GM18870 (cell line): ENCODE measurements at regions not wholly inside any gene's neighbourhood (a gene's known extent, or its start where the extent isn't known, plus 50 kb on each side); places are given as distances from the start of the nearest gene placed in this dataset.
"Not testable (repeated sequence)": the region's sequence is repeated elsewhere in the genome, so short reads cannot be mapped to it uniquely, and the experiment has no call there.

Experiments used
- ATAC-seq: cut with Tn5 transposase; IDR thresholded peaks from one replicate; pipeline ENCODE4 v1.9.1; 2021; ENCODE audit warnings: moderate library complexity; ENCODE audit not compliant: unreplicated experiment

DNA sequence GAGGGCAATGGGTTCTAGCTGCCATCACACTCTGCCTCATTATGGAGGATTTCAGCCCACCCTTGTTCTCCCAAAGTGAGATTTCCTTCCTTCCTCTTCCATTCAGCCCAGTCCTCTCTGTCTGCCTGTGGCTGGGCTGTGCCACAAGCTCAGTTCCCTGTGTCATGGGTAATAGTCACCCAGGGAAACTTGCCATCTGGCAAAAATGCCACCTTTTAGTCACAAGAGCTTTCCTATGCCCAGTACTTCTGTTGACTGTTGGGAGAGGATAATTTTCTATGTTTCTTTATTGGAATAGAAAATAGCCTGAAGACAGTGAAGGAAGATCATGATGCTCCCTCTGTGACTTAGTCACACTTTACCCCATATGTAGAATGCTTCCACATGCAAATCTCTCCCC lies 71.4 kb downstream of the TLR4 start:
- ATAC-seq, result no peak

GRCh38 chr9:117777823-117778222 lies 73.6 kb downstream of the TLR4 start:
- peak; percentile 70 for ATAC-seq

DNA sequence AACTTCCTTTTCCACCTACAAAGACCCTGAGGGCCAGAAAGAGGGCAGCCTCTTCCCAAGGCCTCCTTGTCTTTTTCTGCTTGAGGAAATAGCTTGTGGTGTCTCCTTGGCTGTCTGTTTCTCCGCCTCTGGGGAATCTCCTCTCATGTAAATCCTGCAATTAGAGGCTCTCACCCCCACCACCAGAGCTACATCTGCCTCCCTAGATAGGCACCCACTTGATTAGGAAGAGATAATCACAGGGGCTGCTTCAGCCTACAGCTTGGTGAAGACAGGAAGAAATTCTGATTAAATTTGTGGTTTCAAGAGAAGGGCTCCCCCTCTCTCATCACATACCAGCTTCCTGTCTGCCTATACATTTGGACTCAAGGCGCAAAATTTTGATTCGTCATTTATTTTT lies 75.6 kb downstream of the TLR4 start:
- ATAC-seq, result no peak

GRCh38 chr9:117782931-117783788 lies 79.0 kb downstream of the TLR4 start:
- peak; percentile 77 for ATAC-seq

DNA sequence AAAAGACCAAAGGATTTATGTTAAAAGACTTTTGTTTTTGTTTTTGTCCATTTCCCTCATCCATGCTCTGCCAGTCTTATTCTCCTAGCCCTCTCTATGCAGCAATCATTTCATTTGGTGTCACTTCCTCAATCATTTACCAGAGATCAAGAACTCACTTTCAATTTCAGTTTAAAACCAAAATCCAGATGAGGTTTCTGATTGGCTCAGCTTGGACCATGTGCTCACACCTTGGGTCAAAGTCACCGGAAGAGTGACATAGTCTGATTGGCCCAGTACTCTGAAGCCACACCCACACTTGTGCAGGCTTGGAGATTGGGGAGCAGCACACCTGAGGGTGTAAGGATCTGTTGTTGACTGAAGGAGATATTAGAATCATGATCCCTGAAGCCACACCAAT lies 79.6 kb downstream of the TLR4 start:
- ATAC-seq, result peak; percentile 90

GRCh38 chr9:117784996-117785395 lies 80.8 kb downstream of the TLR4 start:
- ATAC-seq, result no peak

DNA sequence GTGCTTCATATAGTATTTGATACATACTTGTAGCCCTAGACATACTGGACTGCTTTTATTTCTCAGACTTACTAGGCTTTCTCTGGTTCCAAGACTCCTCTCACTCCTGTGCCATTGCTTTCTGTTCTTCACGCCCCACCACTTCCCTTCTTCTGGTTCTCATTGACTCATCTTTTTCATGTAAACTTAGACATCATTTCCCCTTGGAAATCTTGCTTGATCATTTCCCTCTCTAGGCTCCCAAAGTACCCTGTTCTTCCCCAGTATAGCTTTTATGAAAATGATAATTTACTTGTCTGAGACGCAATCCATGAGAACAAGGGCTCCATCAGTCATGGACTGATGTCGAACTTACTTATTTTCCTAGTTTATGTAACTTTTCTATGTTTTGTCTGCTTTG lies 83.5 kb downstream of the TLR4 start:
- no peak for ATAC-seq

GRCh38 chr9:117795271-117795670 lies 91.1 kb downstream of the TLR4 start:
- no peak for ATAC-seq

- no peak for ATAC-seq
These were observed 92.5 kb downstream of the TLR4 start for GRCh38 chr9:117796681-117797080.

DNA sequence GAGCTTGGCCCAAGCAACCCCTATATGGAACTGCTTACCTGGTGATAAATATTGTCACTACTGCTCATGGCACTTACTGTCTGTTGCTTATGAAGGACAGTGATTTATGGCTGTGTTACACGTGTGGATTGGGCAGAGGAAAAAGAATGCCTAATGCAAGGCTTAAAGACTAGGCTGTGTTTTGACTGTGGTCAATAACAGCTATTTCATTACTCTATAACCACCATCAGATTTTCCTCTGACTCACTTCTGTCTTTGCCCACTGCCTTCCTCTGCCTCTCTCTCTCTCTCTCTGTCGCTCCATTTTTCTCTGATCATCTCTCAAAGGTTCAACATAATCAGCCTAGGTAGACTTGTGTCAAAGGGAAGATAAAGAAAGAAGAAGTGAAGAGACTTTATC lies 96.2 kb downstream of the TLR4 start:
- no peak for ATAC-seq

GRCh38 chr9:117809751-117810150 lies 105.5 kb downstream of the TLR4 start:
- no peak for ATAC-seq

- ATAC-seq, result peak; percentile 83
These were observed 111.1 kb downstream of the TLR4 start for GRCh38 chr9:117815315-117815714.

GRCh38 chr9:117815948-117816347 lies 111.7 kb downstream of the TLR4 start:
- ATAC-seq, result no peak

- no peak for ATAC-seq
These were observed 117.8 kb downstream of the TLR4 start for GRCh38 chr9:117821954-117822353.

GRCh38 chr9:117823576-117823975 lies 119.4 kb downstream of the TLR4 start:
- ATAC-seq, result no peak

- peak; percentile 96 for ATAC-seq
These were observed 121.6 kb downstream of the TLR4 start for GRCh38 chr9:117825609-117826347.

DNA sequence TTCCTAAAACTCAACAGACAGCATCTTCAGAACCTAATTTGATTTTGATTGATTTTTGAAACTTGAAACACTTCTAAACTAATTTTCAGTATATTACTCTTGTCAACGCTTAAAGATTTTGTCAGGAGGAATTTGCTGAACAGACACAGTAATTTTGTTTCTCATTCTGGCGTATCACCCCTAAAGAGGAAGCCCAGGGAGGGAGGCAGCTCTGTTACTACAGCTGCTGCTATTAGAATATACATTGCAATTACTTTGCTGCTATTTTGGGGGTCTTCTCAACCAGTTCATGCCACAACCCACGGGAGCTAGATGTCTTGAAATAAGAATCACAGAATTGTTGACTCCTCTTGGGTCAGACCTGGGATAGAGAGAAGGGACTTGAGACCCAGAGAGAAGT lies 122.6 kb downstream of the TLR4 start:
- ATAC-seq, result no peak

DNA sequence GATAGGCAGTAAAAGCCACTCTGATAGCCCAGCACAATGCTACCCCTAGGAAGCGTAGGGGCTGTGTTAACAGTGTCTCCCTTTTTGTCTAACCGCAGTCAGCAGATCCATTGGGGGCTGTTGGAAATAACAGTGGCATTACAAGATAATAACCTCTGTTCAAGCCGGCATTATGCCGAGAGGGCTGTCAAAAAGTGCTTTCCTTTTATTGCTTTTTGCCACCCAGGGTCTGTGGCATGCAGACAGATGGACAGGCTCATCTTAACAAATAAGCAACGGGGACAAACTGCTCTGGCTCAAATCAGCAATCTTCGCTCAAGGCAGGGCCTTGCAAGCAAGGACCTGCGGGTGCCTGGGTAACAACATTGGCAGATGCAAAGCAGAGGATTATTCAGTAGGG lies 123.3 kb downstream of the TLR4 start:
- no peak for ATAC-seq

DNA sequence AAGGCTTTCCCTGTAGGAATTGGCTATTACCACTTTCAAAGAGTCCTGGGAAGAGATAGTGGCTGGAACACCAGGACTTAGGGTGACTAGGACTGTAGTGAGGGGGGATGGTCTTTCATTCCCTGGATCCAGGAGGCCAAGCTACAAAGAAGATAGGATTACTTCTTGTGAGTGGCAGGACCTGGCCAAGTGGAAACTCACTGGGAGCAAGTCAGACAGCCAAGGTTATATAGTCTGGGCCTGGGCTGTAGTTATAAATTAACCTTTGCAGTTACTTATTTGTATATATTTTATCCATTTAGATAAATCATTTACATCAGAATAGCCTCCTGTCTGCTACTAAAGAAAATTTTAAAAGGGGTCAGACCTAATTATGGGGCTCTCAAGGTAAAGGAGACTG lies 124.3 kb downstream of the TLR4 start:
- no peak for ATAC-seq

DNA sequence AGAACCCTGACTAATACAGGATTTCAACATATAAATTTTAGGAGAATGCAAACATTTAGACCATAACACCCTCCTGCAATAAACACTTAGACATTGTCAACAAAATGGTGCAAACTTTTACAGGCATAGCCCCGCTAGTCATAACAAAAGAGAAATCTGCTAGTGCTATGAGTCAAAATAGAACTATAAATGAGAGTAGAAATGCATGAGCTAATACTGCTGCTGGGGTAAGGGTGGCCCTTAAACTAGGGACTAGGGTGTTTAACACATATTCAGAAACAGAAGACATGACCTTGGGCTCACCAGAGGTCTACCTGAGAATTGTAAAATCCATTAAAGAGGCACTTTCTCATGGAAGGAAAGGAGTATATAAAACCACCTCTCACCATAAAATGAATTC lies 131.6 kb downstream of the TLR4 start:
- peak; percentile 97 for ATAC-seq

GRCh38 chr9:117839862-117840261 lies 135.7 kb downstream of the TLR4 start:
- ATAC-seq, result no peak

- ATAC-seq, result not testable (repeated sequence)
These were observed 147.7 kb downstream of the TLR4 start for GRCh38 chr9:117851836-117852461.
